Sigmoid colon (tissue), 4 donors: ENCODE measurements at regions not wholly inside any gene's neighbourhood (a gene's known extent, or its start where the extent isn't known, plus 50 kb on each side); places are given as distances from the start of the nearest gene placed in this dataset.

Source experiments
- CTCF ChIP-seq, 4 experiments: fragments of 450-650 bp in 3 of 4; fragments of 200-600 bp in 1 of 4; IDR thresholded peaks; one replicate each; pipeline ENCODE4 v1.5.1; 2016 to 2019; ENCODE audit warnings: antibody characterized with exemption in 4 of 4, mild to moderate bottlenecking in 3 of 4, moderate library complexity in 2 of 4
- EP300 ChIP-seq, 4 donors: sonication (generic); formaldehyde crosslinking; IDR thresholded peaks; one replicate each; pipeline ENCODE4 v1.6.1; 2017; ENCODE audit warnings: antibody characterized with exemption in 4 of 4
- POLR2A ChIP-seq, 2 donors: fragments of 450-650 bp; IDR thresholded peaks; one replicate each; pipeline ENCODE4 v1.6.1; 2016; ENCODE audit warnings: antibody characterized with exemption in 2 of 2, mild to moderate bottlenecking in 2 of 2, moderate library complexity in 2 of 2
- POLR2AphosphoS5 ChIP-seq, 4 donors: sonication (generic); formaldehyde crosslinking; IDR thresholded peaks; one replicate each; pipeline ENCODE4 v1.6.1; 2017; ENCODE audit warnings: antibody characterized with exemption in 4 of 4

- TF ChIP-seq POLR2A (IDR thresholded peaks at IDR 0.05) (no peak), CTCF (IDR thresholded peaks at IDR 0.05) (no peak), POLR2AphosphoS5 (IDR thresholded peaks at IDR 0.05) (no peak), EP300 (IDR thresholded peaks at IDR 0.05) (peak in 1 of 4 donors; percentile 0)
These were observed 160.3 kb downstream of the BBOX1 start for GRCh38 chr11:27200779-27201453.
